ENCODE measurements at regions not wholly inside any gene's neighbourhood (a gene's known extent, or its start where the extent isn't known, plus 50 kb on each side); places are given as distances from the start of the nearest gene placed in this dataset.

GRCh38 chr2:185477452-185477851, 261.2 kb upstream of the FSIP2 start:
- ATAC-seq (ENCODE audit: poor library complexity) (no peak), DNase-seq (no peak)
- H3K36me3 Mint-ChIP-seq (ENCODE audit: low read depth) = no peaks in the 10 kb centered on the region
- Histone ChIP-seq H3K27ac (ENCODE audit: low read depth in 1 of 2, low read length in 2 of 2) (no peak overlapping the region), H3K4me3 (ENCODE audit: low read length) (no peak overlapping the region), H3K36me3 (ENCODE audit: insufficient read depth, low read length) (no peaks in the 10 kb centered on the region), H3K9me3 (ENCODE audit: control insufficient read depth in 1 of 2, insufficient read depth in 1 of 2, low read length in 2 of 2) (peaks cover 0 to 18% of the 10 kb centered on the region in 2 experiments), H3K4me1 (ENCODE audit: insufficient read depth, low read length) (no peaks in the 10 kb centered on the region), H3K27me3 (ENCODE audit: control insufficient read depth in 1 of 2, insufficient read depth in 2 of 2, low read length in 2 of 2) (no peaks in the 10 kb centered on the region)
- ChIA-PET POLR2A (no interaction called here), CTCF (no interaction called here)
- no peak overlapping the region for H3K4me3 Mint-ChIP-seq
- TF ChIP-seq, protein P1, sequence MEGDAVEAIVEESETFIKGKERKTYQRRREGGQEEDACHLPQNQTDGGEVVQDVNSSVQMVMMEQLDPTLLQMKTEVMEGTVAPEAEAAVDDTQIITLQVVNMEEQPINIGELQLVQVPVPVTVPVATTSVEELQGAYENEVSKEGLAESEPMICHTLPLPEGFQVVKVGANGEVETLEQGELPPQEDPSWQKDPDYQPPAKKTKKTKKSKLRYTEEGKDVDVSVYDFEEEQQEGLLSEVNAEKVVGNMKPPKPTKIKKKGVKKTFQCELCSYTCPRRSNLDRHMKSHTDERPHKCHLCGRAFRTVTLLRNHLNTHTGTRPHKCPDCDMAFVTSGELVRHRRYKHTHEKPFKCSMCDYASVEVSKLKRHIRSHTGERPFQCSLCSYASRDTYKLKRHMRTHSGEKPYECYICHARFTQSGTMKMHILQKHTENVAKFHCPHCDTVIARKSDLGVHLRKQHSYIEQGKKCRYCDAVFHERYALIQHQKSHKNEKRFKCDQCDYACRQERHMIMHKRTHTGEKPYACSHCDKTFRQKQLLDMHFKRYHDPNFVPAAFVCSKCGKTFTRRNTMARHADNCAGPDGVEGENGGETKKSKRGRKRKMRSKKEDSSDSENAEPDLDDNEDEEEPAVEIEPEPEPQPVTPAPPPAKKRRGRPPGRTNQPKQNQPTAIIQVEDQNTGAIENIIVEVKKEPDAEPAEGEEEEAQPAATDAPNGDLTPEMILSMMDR (IDR thresholded peaks at IDR 0.05) = no peak
- intact Hi-C loops (cut with DNase I, micrococcal nuclease) = no loop called here
- no peaks in the 10 kb centered on the region for H3K9me3 Mint-ChIP-seq
- H3K27ac Mint-ChIP-seq = no peak overlapping the region
- H3K27me3 Mint-ChIP-seq = no peaks in the 10 kb centered on the region
- no peaks in the 10 kb centered on the region for H3K4me1 Mint-ChIP-seq (ENCODE audit: low read depth)

DNA sequence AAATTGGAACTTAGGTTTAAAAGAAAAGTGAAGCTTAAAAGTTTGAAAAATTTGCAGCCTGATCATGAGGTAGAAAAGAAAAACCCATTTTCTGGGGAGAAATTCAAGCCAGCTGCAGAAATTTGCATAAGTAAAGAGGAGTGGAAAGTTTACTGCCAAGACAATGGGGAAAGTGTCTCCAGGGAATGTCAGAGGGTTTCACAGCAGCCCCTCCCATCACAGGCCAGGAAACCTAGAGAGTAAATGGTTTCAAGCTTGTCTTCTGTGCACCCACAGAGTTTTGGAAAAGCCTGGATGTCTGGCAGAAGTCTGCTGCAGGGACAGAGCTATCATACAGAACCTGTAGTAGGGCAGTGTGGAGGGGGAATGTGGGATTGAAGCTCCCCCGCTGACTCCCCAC, 254.0 kb upstream of the FSIP2 start:
- intact Hi-C loops (cut with DNase I, micrococcal nuclease) = no loop called here
- TF ChIP-seq, protein P1 (IDR thresholded peaks at IDR 0.05) = no peak
- ATAC-seq (ENCODE audit: poor library complexity) = no peak
- CTCF ChIA-PET = no interaction called here
- no peak overlapping the region for H3K27ac Mint-ChIP-seq
- Histone ChIP-seq H3K36me3 (ENCODE audit: insufficient read depth, low read length) (no peaks in the 10 kb centered on the region), H3K9me3 (ENCODE audit: control insufficient read depth in 1 of 2, insufficient read depth in 1 of 2, low read length in 2 of 2) (peaks cover 0 to 4% of the 10 kb centered on the region in 2 experiments), H3K4me1 (ENCODE audit: insufficient read depth, low read length) (no peaks in the 10 kb centered on the region), H3K4me3 (ENCODE audit: low read length) (no peak overlapping the region), H3K27ac (ENCODE audit: low read depth in 1 of 2, low read length in 2 of 2) (no peak overlapping the region), H3K27me3 (ENCODE audit: control insufficient read depth in 1 of 2, insufficient read depth in 2 of 2, low read length in 2 of 2) (no peaks in the 10 kb centered on the region)
- H3K36me3 Mint-ChIP-seq (ENCODE audit: low read depth) = no peaks in the 10 kb centered on the region
- H3K9me3 Mint-ChIP-seq = peaks cover 11% of the 10 kb centered on the region
- no peaks in the 10 kb centered on the region for H3K27me3 Mint-ChIP-seq
- POLR2A ChIA-PET = no interaction called here
- no peak for DNase-seq
- no peaks in the 10 kb centered on the region for H3K4me1 Mint-ChIP-seq (ENCODE audit: low read depth)
- H3K4me3 Mint-ChIP-seq = no peak overlapping the region

DNA sequence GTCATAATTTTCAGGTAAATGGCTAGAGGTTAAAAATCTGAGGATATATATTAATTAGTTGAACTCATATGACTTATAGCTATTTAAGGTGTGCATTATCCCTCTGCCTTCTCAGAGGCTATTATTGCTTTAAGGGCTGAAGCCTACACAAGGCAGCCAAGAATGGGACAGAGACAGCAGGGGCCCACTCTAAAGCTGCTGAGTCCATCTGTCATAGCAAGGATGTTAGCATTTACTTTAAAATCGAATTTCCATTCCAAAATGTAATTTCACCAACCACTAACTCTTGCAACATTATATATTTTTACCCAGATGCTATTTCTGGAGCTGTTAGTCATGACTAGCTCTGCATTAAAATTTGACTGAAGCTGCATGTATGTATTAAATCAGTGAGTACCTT, 236.3 kb upstream of the FSIP2 start:
- no peak overlapping the region for H3K4me3 ChIP-seq (ENCODE audit: low read length)
- Mint-ChIP-seq H3K9me3 (peaks cover 15% of the 10 kb centered on the region), H3K27me3 (no peaks in the 10 kb centered on the region), H3K4me3 (no peak overlapping the region), H3K4me1 (ENCODE audit: low read depth) (no peaks in the 10 kb centered on the region), H3K36me3 (ENCODE audit: low read depth) (no peaks in the 10 kb centered on the region), H3K27ac (no peak overlapping the region)
- ATAC-seq (ENCODE audit: poor library complexity) (no peak), DNase-seq (no peak)
- no peak overlapping the region for H3K27ac ChIP-seq (ENCODE audit: low read depth in 1 of 2, low read length in 2 of 2)
- H3K9me3 ChIP-seq (ENCODE audit: control insufficient read depth in 1 of 2, insufficient read depth in 1 of 2, low read length in 2 of 2) = peaks cover 3 to 5% of the 10 kb centered on the region in 2 experiments
- no peaks in the 10 kb centered on the region for H3K27me3 ChIP-seq (ENCODE audit: control insufficient read depth in 1 of 2, insufficient read depth in 2 of 2, low read length in 2 of 2)
- H3K36me3 ChIP-seq (ENCODE audit: insufficient read depth, low read length) = no peaks in the 10 kb centered on the region
- POLR2A ChIA-PET = no interaction called here
- no peaks in the 10 kb centered on the region for H3K4me1 ChIP-seq (ENCODE audit: insufficient read depth, low read length)
- intact Hi-C loops (cut with DNase I, micrococcal nuclease) = no loop called here
- TF ChIP-seq, protein P1 (IDR thresholded peaks at IDR 0.05) = no peak
- CTCF ChIA-PET = no interaction called here

Measured in CD4-positive, alpha-beta T cell (primary cell).